Hepatocyte (in vitro differentiated cells): ENCODE measurements at regions not wholly inside any gene's neighbourhood (a gene's known extent, or its start where the extent isn't known, plus 50 kb on each side); places are given as distances from the start of the nearest gene placed in this dataset.

Source experiments
- DNase-seq: peaks from one replicate; pipeline ENCODE4 v3.0.0-alpha.2; 2016; ENCODE audit warnings: low spot score
- H2AFZ ChIP-seq: fragments of 200-600 bp; sonication (generic); 2 replicates; pipeline ENCODE4 v1.6.0; 2016; ENCODE audit warnings: antibody characterized with exemption, mild to moderate bottlenecking
- H3K27ac ChIP-seq: fragments of 200-600 bp; sonication (generic); 2 replicates; pipeline ENCODE4 v1.5.1; 2016; ENCODE audit warnings: mild to moderate bottlenecking
- H3K27me3 ChIP-seq: fragments of 200-600 bp; sonication (generic); 2 replicates; pipeline ENCODE4 v1.6.1; 2016
- H3K36me3 ChIP-seq: fragments of 200-600 bp; sonication (generic); replicated peaks from 2 replicates; pipeline ENCODE4 v1.5.1; 2016; ENCODE audit warnings: low read depth; ENCODE audit not compliant: insufficient read depth
- H3K4me1 ChIP-seq: fragments of 200-600 bp; sonication (generic); 2 replicates; pipeline ENCODE4 v1.5.1; 2016; ENCODE audit warnings: mild to moderate bottlenecking, moderate library complexity; ENCODE audit not compliant: insufficient read depth
- H3K4me2 ChIP-seq: fragments of 200-600 bp; sonication (generic); 2 replicates; pipeline ENCODE4 v1.6.0; 2016
- H3K4me3 ChIP-seq: fragments of 200-600 bp; sonication (generic); 2 replicates; pipeline ENCODE4 v1.5.1; 2016; ENCODE audit warnings: mild to moderate bottlenecking
- H3K79me2 ChIP-seq: fragments of 200-600 bp; sonication (generic); 2 replicates; pipeline ENCODE4 v1.6.0; 2017; ENCODE audit warnings: mild to moderate bottlenecking
- H3K9me2 ChIP-seq: fragments of 200-600 bp; sonication (generic); replicated peaks from 2 replicates; pipeline ENCODE4 v1.6.0; 2017; ENCODE audit warnings: mild to moderate bottlenecking; ENCODE audit not compliant: insufficient read depth
- H3K9me3 ChIP-seq: fragments of 200-600 bp; sonication (generic); 2 replicates; pipeline ENCODE4 v1.5.1; 2016; ENCODE audit warnings: low read depth, mild to moderate bottlenecking
- H4K20me1 ChIP-seq: fragments of 200-600 bp; sonication (generic); 2 replicates; pipeline ENCODE4 v1.6.0; 2016; ENCODE audit warnings: mild to moderate bottlenecking; ENCODE audit not compliant: insufficient read depth, poor library complexity, severe bottlenecking
- EZH2 ChIP-seq: fragments of 200-600 bp; sonication (generic); IDR thresholded peaks from 2 replicates; pipeline ENCODE4 v1.6.1; 2016; ENCODE audit warnings: antibody characterized with exemption, mild to moderate bottlenecking, borderline replicate concordance
- EZH2phosphoT487 ChIP-seq: fragments of 200-600 bp; sonication (generic); IDR thresholded peaks from one replicate; pipeline ENCODE4 v1.6.1; 2018; ENCODE audit warnings: antibody characterized with exemption, mild to moderate bottlenecking, low read depth, moderate library complexity; ENCODE audit not compliant: unreplicated experiment, severe bottlenecking
- WGBS: methylation state at CpG from one replicate; pipeline ENCODE4 v1.1.6; 2016; ENCODE audit warnings: low lambda C conversion rate; ENCODE audit errors: missing lambda C conversion rate; 5-methylcytosine and 5-hydroxymethylcytosine counted together
- TF ChIP-seq, protein P1 (sequence below): fragments of 200-600 bp; sonication (generic); IDR thresholded peaks from 2 replicates; pipeline ENCODE4 v1.5.1; 2016; ENCODE audit warnings: antibody characterized with exemption, mild to moderate bottlenecking; ENCODE audit not compliant: poor library complexity

DNA sequence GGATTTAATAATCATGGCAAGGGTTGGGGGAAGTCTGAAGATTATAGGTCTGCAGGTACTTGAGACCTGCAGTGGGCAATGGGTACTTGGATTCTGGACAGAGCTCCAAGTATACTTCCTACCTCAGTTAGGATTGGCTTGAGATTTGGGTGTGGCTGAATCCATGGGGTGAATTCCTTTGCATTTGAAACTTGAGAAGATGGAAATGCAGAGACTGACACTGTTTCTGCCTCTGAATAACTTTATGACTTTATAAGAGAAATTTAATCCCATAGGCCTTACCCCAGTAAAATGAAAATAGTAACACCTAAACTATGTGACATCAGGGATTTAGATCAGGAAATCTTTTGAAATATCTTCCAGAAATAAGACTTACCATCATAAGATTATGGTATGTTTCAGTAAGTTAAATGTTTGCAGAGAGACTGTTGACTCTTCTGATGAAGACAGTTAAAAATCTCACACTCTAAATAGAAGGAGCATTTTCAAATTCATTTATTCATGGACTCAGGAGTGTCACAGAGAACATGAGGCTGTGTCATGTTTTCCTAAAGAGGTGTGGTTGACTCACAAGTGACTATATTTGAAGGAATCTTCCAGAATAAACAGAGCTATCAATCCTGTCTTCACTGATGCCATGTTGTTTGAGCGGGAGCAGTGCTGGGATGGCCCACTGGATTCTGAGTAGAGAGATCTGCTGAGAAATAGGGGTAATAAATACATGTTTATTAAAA is 513.5 kb upstream of the NR3C2 start:
- DNase-seq = no peak
- Histone ChIP-seq H3K4me2 (no peak overlapping the region), H3K4me1 (peaks cover 4% of the 10 kb centered on the region), H4K20me1 (no peaks in the 10 kb centered on the region), H3K27ac (no peak overlapping the region), H3K27me3 (no peaks in the 10 kb centered on the region), H2AFZ (no peak overlapping the region), H3K9me3 (no peaks in the 10 kb centered on the region), H3K4me3 (no peak overlapping the region), H3K36me3 (no peaks in the 10 kb centered on the region), H3K79me2 (no peaks in the 10 kb centered on the region), H3K9me2 (no peaks in the 10 kb centered on the region)
- 91% methylated on average over 1 of the region's 1 CpG for WGBS
- TF ChIP-seq EZH2 (no peak), EZH2phosphoT487 (no peak)
- TF ChIP-seq, protein P1, sequence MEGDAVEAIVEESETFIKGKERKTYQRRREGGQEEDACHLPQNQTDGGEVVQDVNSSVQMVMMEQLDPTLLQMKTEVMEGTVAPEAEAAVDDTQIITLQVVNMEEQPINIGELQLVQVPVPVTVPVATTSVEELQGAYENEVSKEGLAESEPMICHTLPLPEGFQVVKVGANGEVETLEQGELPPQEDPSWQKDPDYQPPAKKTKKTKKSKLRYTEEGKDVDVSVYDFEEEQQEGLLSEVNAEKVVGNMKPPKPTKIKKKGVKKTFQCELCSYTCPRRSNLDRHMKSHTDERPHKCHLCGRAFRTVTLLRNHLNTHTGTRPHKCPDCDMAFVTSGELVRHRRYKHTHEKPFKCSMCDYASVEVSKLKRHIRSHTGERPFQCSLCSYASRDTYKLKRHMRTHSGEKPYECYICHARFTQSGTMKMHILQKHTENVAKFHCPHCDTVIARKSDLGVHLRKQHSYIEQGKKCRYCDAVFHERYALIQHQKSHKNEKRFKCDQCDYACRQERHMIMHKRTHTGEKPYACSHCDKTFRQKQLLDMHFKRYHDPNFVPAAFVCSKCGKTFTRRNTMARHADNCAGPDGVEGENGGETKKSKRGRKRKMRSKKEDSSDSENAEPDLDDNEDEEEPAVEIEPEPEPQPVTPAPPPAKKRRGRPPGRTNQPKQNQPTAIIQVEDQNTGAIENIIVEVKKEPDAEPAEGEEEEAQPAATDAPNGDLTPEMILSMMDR = no peak

DNA sequence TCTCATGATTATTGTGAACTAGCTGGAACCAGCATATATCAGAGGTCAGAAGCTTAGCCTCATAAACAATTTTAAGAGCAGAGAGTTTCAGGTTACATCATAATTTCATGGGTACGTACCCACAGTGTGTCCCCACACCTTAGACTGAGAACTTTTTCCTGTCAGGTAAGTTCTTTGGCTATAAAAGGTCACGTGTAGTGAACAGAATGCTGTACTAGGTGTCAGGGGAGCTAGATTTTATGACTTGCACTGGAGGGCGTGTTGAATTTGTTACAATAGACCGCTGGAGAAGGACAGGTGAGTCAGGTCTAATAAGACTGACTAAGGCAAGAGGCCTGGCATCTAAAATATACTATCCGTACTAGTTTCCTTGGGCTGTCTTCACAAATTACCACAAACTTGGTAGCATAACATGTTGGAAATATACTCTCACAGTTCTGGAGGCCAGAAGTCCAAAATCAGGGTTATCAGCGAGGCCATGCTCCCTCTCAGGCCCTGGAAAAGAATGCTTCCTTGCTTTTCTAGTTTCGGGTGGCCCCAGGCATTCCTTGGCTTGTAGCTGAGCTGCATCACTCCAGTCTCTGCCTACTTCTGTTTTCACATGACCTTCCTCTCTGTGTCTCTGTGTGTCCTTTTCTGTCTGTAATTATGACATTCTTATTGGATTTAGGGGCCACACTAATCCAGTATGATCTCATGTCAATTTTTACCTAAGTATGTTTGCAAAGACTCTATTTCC is 512.0 kb upstream of the NR3C2 start:
- Histone ChIP-seq H4K20me1 (no peaks in the 10 kb centered on the region), H3K9me3 (no peaks in the 10 kb centered on the region), H3K79me2 (no peaks in the 10 kb centered on the region), H3K4me3 (no peak overlapping the region), H3K27ac (peak overlapping the region; percentile 49), H3K4me2 (no peak overlapping the region), H3K4me1 (peaks cover 4% of the 10 kb centered on the region), H3K9me2 (no peaks in the 10 kb centered on the region), H2AFZ (no peak overlapping the region), H3K27me3 (no peaks in the 10 kb centered on the region), H3K36me3 (no peaks in the 10 kb centered on the region)
- no peak for TF ChIP-seq EZH2phosphoT487
- TF ChIP-seq EZH2 = no peak
- TF ChIP-seq, protein P1 = no peak
- 69% methylated on average over 7 of the region's 7 CpGs for WGBS
- DNase-seq = peak; percentile 22

DNA sequence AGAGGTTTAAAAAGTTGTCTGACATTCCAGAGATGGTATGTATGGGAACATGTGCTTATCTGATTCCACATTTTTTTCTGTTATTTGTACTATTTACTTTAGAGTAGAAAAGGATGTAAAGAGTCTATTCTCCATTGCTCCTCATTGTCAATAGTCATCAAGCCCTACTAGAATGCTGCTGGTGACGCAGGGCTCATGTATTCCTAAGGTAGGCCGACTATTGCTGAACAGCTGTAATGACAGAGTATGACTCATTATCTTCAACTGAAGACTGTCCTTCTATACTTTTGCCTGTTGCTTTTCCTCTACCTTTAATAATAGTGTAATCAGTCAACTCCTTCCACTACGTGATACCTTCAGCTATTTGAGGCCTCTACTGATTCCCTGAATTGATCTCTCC is 509.1 kb upstream of the NR3C2 start:
- TF ChIP-seq EZH2phosphoT487 (no peak), EZH2 (no peak)
- TF ChIP-seq, protein P1 = no peak
- Histone ChIP-seq H3K36me3 (no peaks in the 10 kb centered on the region), H3K9me2 (no peaks in the 10 kb centered on the region), H3K4me1 (peaks cover 4% of the 10 kb centered on the region), H2AFZ (no peak overlapping the region), H3K4me2 (no peak overlapping the region), H3K27me3 (no peaks in the 10 kb centered on the region), H3K27ac (no peak overlapping the region), H3K79me2 (no peaks in the 10 kb centered on the region), H4K20me1 (no peaks in the 10 kb centered on the region), H3K9me3 (no peaks in the 10 kb centered on the region), H3K4me3 (no peak overlapping the region)
- WGBS = 73% methylated on average over 3 of the region's 3 CpGs
- DNase-seq = peak; percentile 44
